ENCODE measurements at regions not wholly inside any gene's neighbourhood (a gene's known extent, or its start where the extent isn't known, plus 50 kb on each side); places are given as distances from the start of the nearest gene placed in this dataset.

DNA sequence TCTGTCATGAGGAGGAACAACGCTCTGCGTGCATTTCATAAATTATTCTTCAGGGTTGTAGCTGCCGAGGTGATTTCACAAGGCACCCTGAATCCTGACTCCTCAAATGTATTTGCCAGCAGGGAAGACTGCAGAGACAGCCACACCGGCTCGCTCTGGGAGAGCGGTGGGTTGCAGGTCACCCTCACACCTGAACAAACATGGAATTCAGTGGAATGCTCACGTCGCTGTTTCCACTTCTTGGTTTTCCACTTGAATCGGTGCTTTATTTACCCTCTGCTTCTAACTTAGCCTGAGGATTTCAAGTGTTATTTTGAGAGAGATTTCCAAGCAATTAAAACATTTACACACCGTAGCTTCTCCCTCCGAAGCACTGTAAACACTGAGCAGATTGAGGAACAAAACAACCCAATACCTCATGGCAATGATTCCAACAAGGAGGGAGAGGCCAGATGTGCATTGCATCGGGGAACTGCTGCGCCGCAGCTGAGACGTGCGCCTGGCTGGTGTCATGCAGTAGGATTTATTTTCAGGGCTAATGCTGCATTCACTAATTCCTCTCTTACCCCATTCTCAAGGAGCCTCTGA is 59.5 kb upstream of the GGTLC1 start:
- TF ChIP-seq E2F6 (IDR thresholded peaks at IDR 0.05; ENCODE audit: borderline replicate concordance, low read depth) (no peak), CTCF (IDR thresholded peaks at IDR 0.05) (no peak), EP300 (IDR thresholded peaks at IDR 0.05) (no peak), POLR2AphosphoS2 (conservative IDR thresholded peaks at IDR 0.05; ENCODE audit: low read length) (no peak), RAD21 (conservative IDR thresholded peaks at IDR 0.05 in 1 of 2, IDR thresholded peaks at IDR 0.05 in 1 of 2) (no peak), RNF2 (IDR thresholded peaks at IDR 0.05; ENCODE audit: borderline replicate concordance, low read depth) (no peak), NFE2L2 (conservative IDR thresholded peaks at IDR 0.05; ENCODE audit: low read length) (no peak)
- TF ChIP-seq, protein P1, sequence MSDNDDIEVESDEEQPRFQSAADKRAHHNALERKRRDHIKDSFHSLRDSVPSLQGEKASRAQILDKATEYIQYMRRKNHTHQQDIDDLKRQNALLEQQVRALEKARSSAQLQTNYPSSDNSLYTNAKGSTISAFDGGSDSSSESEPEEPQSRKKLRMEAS (IDR thresholded peaks at IDR 0.05): no peak

Data from A549 (cell line).